K562 (cell line): ENCODE measurements at regions not wholly inside any gene's neighbourhood (a gene's known extent, or its start where the extent isn't known, plus 50 kb on each side); places are given as distances from the start of the nearest gene placed in this dataset.

ENCODE experiments used
- ATAC-seq: fragments of 200-7000 bp; cut with Tn5 transposase; 3 replicates; pipeline ENCODE4 v1.9.1; 2020; ENCODE audit warnings: moderate library complexity
- BruUV-seq: library from RNA; stranded (reverse); fragments of 400-500 nt; replicated peaks from 2 replicates; lab custom pipeline; 2021; lab: Mats Ljungman, UMichigan
- CTCF ChIA-PET: fragments of 300-600 bp; formaldehyde crosslinking; extraction: SDS; loops from one replicate; lab custom pipeline; 2021; ENCODE audit warnings: low intra/inter-chr PET ratio; lab: Yijun Ruan, JAX
- POLR2A ChIA-PET: fragments of 300-600, 350-650 bp; sonication (Branson Sonifier 250); formaldehyde crosslinking; extraction: SDS; loops from one replicate; lab custom pipeline; 2021; ENCODE audit warnings: antibody characterized with exemption, inconsistent platforms; lab: Yijun Ruan, JAX
- DNase-seq, 4 experiments: peaks; one replicate each; pipeline versions ENCODE4 v3.0.0 to v3.0.0-alpha.2; 2011 to 2018; ENCODE audit warnings: low spot score in 3 of 4, mixed read lengths in 3 of 4; ENCODE audit errors: extremely low read depth in 1 of 4
- FAIRE-seq: peaks from 2 replicates; lab custom pipeline; 2011; peaks lifted over from hg19 to GRCh38; lab: Jason Lieb, UNC
- H2AFZ ChIP-seq: 2 replicates; pipeline ENCODE4 v1.6.0; 2011; ENCODE audit warnings: low read depth, low read length, control low read depth, inconsistent platforms
- H3K27ac ChIP-seq: fragments of 200-600 bp; 3 replicates; pipeline ENCODE4 v1.8.0; 2011; ENCODE audit warnings: low read depth, mild to moderate bottlenecking, control low read depth, inconsistent platforms, low read length, moderate library complexity, mixed read lengths; ENCODE audit errors: extremely low read depth
- H3K27me3 ChIP-seq, 2 experiments: fragments of 300-600 bp in 1 of 2; 2 replicates in 1 of 2; 3 replicates in 1 of 2; pipeline versions ENCODE4 v1.6.0 to v1.8.0; 2011; ENCODE audit warnings: inconsistent platforms in 2 of 2, low read length in 2 of 2, mild to moderate bottlenecking in 1 of 2, mixed read lengths in 1 of 2, moderate library complexity in 1 of 2; ENCODE audit not compliant: control insufficient read depth in 2 of 2, insufficient read depth in 2 of 2
- H3K36me3 ChIP-seq: fragments of 300-600 bp; 3 replicates; pipeline ENCODE4 v1.8.0; 2011; ENCODE audit warnings: mild to moderate bottlenecking, low read length, inconsistent platforms; ENCODE audit not compliant: control insufficient read depth, insufficient read depth
- H3K4me1 ChIP-seq, 2 experiments: fragments of 200-600 bp in 1 of 2; replicated peaks in 1 of 2; 2 replicates in 1 of 2; 3 replicates in 1 of 2; pipeline versions ENCODE4 v1.5.1 to v1.8.0; 2011; ENCODE audit warnings: inconsistent platforms in 2 of 2, low read length in 2 of 2, mild to moderate bottlenecking in 1 of 2, mixed read lengths in 1 of 2, moderate library complexity in 1 of 2; ENCODE audit not compliant: control insufficient read depth in 2 of 2, insufficient read depth in 2 of 2
- H3K4me2 ChIP-seq: 2 replicates; pipeline ENCODE4 v1.6.1; 2011; ENCODE audit warnings: low read length, control low read depth, inconsistent platforms, mixed read lengths; ENCODE audit not compliant: insufficient read depth
- H3K4me3 ChIP-seq: fragments of 200-600 bp; sonication (generic), shearing (Covaris generic); 2 replicates; pipeline ENCODE4 v1.5.1; 2016; ENCODE audit warnings: control low read depth, inconsistent platforms
- H3K79me2 ChIP-seq: fragments of 200-600 bp; 3 replicates; pipeline ENCODE4 v1.8.0; 2011; ENCODE audit warnings: low read length, inconsistent platforms; ENCODE audit not compliant: control insufficient read depth, insufficient read depth
- H3K9ac ChIP-seq, 2 experiments: 2 replicates each; pipeline versions ENCODE4 v1.6.0 to v1.6.1; 2011; ENCODE audit warnings: low read depth in 2 of 2, low read length in 2 of 2, control low read depth in 1 of 2, inconsistent platforms in 1 of 2, mild to moderate bottlenecking in 1 of 2, mixed read lengths in 1 of 2; ENCODE audit not compliant: insufficient read depth in 1 of 2
- H3K9me1 ChIP-seq: one replicate; pipeline ENCODE4 v1.6.0; 2011; ENCODE audit warnings: inconsistent platforms, mild to moderate bottlenecking, low read length, moderate library complexity; ENCODE audit not compliant: control insufficient read depth, insufficient read depth
- H3K9me3 ChIP-seq: replicated peaks from 2 replicates; pipeline ENCODE4 v1.5.1; 2011; ENCODE audit warnings: low read depth, low read length, inconsistent platforms; ENCODE audit not compliant: control insufficient read depth, insufficient read depth
- H4K20me1 ChIP-seq: replicated peaks from 2 replicates; pipeline ENCODE4 v1.6.1; 2011; ENCODE audit warnings: low read length, inconsistent platforms, mixed read lengths; ENCODE audit not compliant: control insufficient read depth, insufficient read depth
- SIRT6 ChIP-seq: IDR thresholded peaks from one replicate; pipeline ENCODE4 v1.6.1; 2012; ENCODE audit warnings: low read depth, mild to moderate bottlenecking, control low read depth, inconsistent platforms, low read length, moderate library complexity
- ZFX ChIP-seq: sonication (generic); formaldehyde crosslinking; IDR thresholded peaks from 2 replicates; pipeline ENCODE4 v1.8.0; 2022; ENCODE audit warnings: mild to moderate bottlenecking, missing genetic modification reagents, moderate library complexity
- ZNF217 ChIP-seq: sonication (generic); formaldehyde crosslinking; IDR thresholded peaks from 2 replicates; pipeline ENCODE4 v1.8.0; 2022; ENCODE audit warnings: mild to moderate bottlenecking, missing genetic modification reagents
- ZNF24 ChIP-seq: fragments of 450-650 bp; IDR thresholded peaks from 2 replicates; pipeline ENCODE4 v1.6.1; 2016
- WGBS: fragments of 100-300 bp; shearing (Covaris generic); methylation state at CpG from one replicate; pipeline ENCODE4 v1.1.6; 2016; ENCODE audit warnings: low coverage, mixed read lengths; ENCODE audit not compliant: insufficient coverage; ENCODE audit errors: missing lambda C conversion rate; 5-methylcytosine and 5-hydroxymethylcytosine counted together
- in situ Hi-C: fragments of 300-500 bp; cut with MboI; formaldehyde crosslinking; loops from 4 replicates; pipeline ENCODE4 v1.15.0; 2018; ENCODE audit warnings: inconsistent platforms, mixed read lengths
- intact Hi-C: fragments of 100-400 bp; cut with micrococcal nuclease; formaldehyde crosslinking; loops from 2 replicates; pipeline ENCODE4 v1.14.2; 2022
- TF ChIP-seq, protein P1 (sequence below): fragments of 250-450 bp; sonication (Bioruptor Pico); IDR thresholded peaks from 2 replicates; pipeline ENCODE4 v1.5.0; 2021; ENCODE audit warnings: mild to moderate bottlenecking, borderline replicate concordance

DNA sequence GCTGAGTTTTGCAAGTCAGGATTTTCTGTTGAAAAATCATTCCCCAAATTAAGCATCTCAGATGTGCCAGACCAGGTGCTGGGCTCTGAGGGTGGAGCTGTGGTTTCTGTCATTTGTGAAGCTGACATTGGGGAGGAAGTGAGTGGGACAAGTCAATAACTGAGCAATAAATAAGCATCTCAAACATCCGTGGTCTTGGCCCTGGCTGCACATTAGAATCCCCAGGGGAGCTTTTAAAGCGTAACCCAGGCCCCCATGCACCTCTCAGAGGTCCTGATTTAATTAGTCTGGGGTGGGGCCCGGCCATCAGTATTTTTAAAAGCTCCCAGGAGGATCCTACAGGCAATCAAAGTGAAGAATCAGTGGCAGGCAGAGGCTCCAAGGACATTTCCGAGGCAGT, 420.0 kb downstream of the MN1 start:
- DNase-seq: no peak
- TF ChIP-seq ZNF24 (no peak), SIRT6 (no peak), ZNF217 (CRISPR knock-in tag) (no peak), ZFX (CRISPR knock-in tag) (no peak)
- TF ChIP-seq, protein P1, sequence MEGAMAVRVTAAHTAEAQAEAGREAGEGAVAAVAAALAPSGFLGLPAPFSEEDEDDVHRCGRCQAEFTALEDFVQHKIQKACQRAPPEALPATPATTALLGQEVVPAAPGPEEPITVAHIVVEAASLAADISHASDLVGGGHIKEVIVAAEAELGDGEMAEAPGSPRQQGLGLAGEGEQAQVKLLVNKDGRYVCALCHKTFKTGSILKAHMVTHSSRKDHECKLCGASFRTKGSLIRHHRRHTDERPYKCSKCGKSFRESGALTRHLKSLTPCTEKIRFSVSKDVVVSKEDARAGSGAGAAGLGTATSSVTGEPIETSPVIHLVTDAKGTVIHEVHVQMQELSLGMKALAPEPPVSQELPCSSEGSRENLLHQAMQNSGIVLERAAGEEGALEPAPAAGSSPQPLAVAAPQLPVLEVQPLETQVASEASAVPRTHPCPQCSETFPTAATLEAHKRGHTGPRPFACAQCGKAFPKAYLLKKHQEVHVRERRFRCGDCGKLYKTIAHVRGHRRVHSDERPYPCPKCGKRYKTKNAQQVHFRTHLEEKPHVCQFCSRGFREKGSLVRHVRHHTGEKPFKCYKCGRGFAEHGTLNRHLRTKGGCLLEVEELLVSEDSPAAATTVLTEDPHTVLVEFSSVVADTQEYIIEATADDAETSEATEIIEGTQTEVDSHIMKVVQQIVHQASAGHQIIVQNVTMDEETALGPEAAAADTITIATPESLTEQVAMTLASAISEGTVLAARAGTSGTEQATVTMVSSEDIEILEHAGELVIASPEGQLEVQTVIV (CRISPR knock-in tag): no peak
- TF ChIP-seq, all 486 proteins: peak for 0
- in situ Hi-C loops: no loop called here

More for the DNA sequence above, 420.0 kb downstream of the MN1 start:
- H3K79me2 ChIP-seq: no peaks in the 10 kb centered on the region
- H3K9me1 ChIP-seq: no peaks in the 10 kb centered on the region
- no peak overlapping the region for H3K4me3 ChIP-seq
- intact Hi-C loops: no loop called here
- BruUV-seq: no TSS peak
- no peak overlapping the region for H3K27ac ChIP-seq
- ChIA-PET POLR2A (interaction anchor here (0.6 to 0.7 kb wide), 2 partner anchors 10 to 690 kb away, joined by 3 read pairs; no protein-coding TSS in a partner anchor), CTCF (no interaction called here)
- no peak overlapping the region for H3K9ac ChIP-seq
- ATAC-seq: no peak
- H4K20me1 ChIP-seq: no peaks in the 10 kb centered on the region
- H3K4me1 ChIP-seq: no peaks in the 10 kb centered on the region
- peaks cover 5 to 41% of the 10 kb centered on the region in 2 experiments; a peak in 4 of 5 replicates for H3K27me3 ChIP-seq
- H3K4me2 ChIP-seq: no peak overlapping the region
- no peaks in the 10 kb centered on the region for H3K9me3 ChIP-seq
- WGBS: 0% methylated on average over 4 of the region's 4 CpGs
- FAIRE-seq: no peak
- H3K36me3 ChIP-seq: no peaks in the 10 kb centered on the region
- H2AFZ ChIP-seq: no peak overlapping the region
